ENCODE measurements at regions not wholly inside any gene's neighbourhood (a gene's known extent, or its start where the extent isn't known, plus 50 kb on each side); places are given as distances from the start of the nearest gene placed in this dataset.

- TF ChIP-seq CTCF (IDR thresholded peaks at IDR 0.05; ENCODE audit: insufficient read depth, low read length) (no peak), POLR2AphosphoS5 (IDR thresholded peaks at IDR 0.05; ENCODE audit: low read depth) (no peak), SPI1 (IDR thresholded peaks at IDR 0.05; ENCODE audit: borderline replicate concordance, low read depth) (no peak), GABPA (IDR thresholded peaks at IDR 0.05; ENCODE audit: low read depth) (no peak), REST (IDR thresholded peaks at IDR 0.05; ENCODE audit: insufficient replicate concordance, low read depth) (no peak)
These were observed 57.4 kb upstream of the KRR1 start for GRCh38 chr12:75568801-75569200.
